Stimulated activated CD4-positive, alpha-beta T cell treated with anti-CD3 and anti-CD28 coated beads, Interleukin-15, amount 100 ng/mL, for 1 hour (primary cell): ENCODE measurements at regions not wholly inside any gene's neighbourhood (a gene's known extent, or its start where the extent isn't known, plus 50 kb on each side); places are given as distances from the start of the nearest gene placed in this dataset.
"Not testable (repeated sequence)": the region's sequence is repeated elsewhere in the genome, so short reads cannot be mapped to it uniquely, and the experiment has no call there.

ENCODE experiments used
- DNase-seq, 2 donors: peaks; one replicate each; pipeline ENCODE4 v3.0.0-alpha.2; 2020; ENCODE audit warnings: low read depth in 1 of 2, low spot score in 1 of 2

- not testable (repeated sequence) for DNase-seq
Measured at GRCh38 chr4:17436047-17436749, 75.7 kb downstream of the QDPR start.

DNA sequence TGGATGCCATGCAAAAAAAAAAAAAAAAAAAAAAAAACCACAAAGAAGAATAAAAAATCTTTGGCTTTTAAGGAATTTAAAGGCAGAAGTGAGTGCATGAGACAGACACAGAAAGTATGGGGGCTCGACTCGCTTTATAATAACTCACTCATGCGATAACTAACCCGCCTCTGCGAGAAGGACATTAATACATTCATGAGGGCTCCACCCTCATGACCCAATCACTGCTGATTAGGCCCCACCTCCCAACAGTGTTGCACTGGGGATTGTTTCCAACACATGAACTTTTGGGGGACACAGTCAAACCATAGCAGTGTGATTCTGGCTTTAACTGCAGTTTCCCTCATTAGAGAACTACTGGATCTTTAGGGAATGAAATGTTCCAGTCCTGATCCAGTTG, 78.1 kb downstream of the QDPR start:
- DNase-seq: no peak

DNA sequence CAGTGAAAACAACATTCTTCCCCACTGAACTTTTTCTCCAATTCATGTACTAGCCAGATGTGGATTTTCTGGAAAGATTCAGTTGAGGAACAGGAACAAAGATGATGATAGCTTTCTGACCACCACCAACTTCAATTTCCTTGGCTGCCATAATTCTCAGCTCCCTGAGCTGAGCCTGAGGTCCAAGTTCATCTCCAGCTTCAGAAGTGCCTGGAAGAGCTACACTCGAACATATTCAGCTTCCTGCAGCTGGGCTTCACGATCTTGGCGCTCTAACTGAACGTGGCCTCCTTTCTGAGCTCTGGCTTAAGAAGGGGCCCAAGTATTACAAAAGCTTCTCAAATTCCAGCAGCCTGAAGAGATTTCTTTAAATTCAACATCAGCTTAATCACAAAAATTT, 83.9 kb downstream of the QDPR start:
- no peak for DNase-seq

GRCh38 chr4:17426222-17426621, 85.7 kb downstream of the QDPR start:
- DNase-seq: no peak

- DNase-seq: no peak
Measured at GRCh38 chr4:17418010-17418409, 93.9 kb downstream of the QDPR start.

- no peak for DNase-seq
Measured at GRCh38 chr4:17414392-17414791, 97.5 kb downstream of the QDPR start.

- no peak for DNase-seq
Measured at GRCh38 chr4:17400686-17401085, 111.2 kb downstream of the QDPR start.

DNA sequence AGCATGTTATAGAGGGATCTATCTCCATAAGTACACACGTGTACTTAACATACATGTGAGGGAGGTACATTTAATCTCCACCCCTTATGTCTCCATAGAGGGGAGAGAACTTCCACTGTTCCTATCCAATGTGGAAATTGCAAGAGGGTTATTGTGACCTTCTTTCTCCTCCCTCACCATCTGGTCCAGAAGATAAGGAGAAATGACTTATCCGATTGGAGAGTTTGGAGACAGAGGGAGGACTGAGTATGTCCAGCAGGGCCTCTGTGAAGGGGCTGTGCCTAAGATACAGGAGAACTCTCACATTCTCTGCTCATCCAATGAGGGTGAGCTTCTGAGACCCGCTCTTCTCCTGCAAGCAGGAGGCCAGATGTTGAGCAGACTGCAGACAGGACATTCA, 113.1 kb downstream of the QDPR start:
- no peak for DNase-seq

DNA sequence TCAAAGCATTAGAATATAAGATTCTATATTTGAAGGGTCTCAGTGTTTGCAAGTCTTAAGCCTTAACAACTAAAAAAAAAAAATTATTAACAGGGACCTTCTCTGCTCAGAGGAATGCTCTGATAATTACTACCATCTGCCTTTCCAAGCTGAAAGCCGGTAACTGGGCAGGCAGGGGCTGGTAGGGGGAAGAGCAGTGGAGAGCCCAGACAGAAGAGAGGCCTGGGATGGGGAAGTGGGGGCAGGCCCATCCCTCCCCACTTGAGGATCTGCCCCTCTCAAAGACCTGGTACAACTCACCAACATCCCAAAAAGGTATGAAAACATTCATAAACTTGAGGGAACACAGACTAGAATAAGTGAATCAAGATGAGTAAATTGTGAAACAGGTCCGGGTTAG, 113.9 kb downstream of the QDPR start:
- DNase-seq: no peak

GRCh38 chr4:17397611-17398010, 114.3 kb downstream of the QDPR start:
- DNase-seq: no peak

DNA sequence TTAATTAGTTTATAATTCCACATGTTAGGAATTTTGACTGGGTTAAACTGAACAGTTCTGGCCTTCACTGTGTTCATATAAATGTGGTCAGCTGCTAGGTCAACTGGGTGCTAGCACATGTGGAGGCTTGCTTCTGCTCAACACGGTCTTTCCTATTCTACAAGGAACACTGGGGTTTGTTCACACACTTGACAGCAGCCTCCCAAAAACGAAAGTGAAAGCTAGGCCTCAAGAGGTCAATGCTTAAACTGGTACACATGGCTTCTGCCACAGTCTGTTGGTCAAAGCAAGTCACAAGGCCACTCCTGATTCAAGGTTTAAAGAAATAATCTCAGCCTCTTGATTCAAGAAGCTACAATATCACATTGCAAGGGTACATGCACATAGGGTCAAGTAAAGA, 126.5 kb downstream of the QDPR start:
- no peak for DNase-seq

GRCh38 chr4:17380347-17380746, 131.5 kb downstream of the QDPR start:
- no peak for DNase-seq

DNA sequence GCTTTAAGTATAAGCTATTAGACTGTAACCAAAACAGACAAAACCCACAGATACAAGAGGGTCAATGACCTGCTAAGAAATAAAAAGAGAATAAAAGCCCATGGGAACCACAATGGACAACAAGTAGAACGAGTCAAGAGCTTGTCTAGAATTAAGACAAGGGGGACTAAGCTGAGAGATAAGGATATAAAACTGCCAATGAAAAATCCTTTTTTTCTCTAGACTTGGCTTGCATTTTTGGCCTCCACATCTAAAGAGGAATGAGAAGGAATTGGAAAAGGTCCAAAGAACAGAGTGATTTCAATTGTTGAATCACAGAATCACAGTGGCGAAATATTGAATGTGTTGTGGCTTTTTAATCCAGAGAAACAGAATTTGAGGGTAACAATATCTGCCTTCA, 135.7 kb downstream of the QDPR start:
- no peak for DNase-seq

GRCh38 chr4:17373666-17374065, 138.2 kb downstream of the QDPR start:
- DNase-seq: no peak

DNA sequence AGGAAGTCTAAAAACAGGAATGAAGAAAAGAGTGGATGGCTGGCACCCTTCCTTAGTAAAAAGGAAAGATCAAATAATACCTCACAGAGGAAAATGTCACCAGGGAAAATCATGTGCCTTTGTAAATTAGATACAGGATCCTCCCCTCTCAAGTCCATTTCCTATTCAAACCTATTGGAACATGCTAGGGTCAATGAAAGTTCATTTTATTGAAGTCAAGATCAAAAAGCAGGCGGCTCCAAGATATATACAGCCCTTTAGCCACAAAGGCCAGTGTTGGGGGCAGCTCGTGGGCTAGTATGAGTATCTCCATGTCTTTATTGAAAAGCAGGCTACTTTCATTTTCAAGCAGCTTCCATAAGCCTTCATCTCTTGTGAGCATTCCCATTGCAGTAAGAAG, 141.1 kb downstream of the QDPR start:
- no peak for DNase-seq

DNA sequence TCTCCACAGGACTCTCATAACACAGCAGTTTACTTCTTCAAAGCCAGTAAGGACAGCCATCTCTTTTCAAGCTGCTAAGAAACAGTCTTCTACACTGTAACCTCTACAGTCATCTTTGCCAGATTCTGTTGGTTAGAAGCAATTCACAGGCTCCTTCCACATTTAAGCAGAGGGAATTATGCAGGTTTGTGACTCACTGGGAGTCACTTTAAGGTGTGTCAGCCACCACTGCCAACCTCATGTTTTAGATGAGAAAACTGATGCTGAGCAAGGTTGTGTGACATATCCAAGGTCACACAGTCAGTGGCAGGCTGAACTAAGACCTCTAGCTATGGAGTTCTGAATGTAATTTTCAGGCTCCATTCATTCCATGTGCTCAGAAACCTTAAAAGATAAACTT, 143.5 kb downstream of the QDPR start:
- no peak for DNase-seq

DNA sequence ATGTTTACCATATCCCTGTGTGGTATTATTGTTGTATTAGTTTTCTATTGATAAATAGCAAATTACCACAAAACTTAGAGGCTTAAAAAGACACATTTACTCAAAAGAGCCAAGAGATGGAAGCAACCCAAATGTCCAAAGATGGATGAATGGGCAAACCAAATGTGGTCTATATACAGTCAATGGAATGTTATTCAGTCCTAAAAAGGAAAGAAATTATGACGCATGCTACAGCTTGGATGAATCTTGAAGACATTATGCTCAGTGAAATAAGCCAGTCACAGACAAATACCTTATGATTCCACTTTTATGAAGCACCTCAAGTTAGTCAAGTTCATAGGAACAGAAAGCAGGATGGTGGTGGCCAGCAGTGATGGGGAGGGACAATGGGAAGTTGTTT, 144.7 kb downstream of the QDPR start:
- no peak for DNase-seq

DNA sequence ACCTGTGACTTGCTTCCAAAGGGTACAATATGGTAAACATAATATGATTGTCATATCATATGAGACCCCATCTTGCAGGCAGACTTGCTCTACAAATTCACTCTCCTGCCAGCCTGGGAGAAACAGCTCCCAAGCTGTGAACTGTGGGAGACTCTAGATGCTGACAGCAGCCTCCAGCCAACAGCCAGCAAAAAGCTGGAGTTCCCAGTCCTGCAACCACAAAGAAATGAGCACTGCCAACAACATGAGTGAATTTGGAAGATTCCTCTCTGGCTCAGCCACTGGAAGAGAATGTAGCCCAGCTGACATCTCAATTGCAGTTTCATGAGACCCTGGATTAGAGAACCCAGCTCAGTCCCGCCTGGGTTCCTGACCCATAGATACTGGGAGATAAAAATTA, 145.4 kb downstream of the QDPR start:
- no peak for DNase-seq

DNA sequence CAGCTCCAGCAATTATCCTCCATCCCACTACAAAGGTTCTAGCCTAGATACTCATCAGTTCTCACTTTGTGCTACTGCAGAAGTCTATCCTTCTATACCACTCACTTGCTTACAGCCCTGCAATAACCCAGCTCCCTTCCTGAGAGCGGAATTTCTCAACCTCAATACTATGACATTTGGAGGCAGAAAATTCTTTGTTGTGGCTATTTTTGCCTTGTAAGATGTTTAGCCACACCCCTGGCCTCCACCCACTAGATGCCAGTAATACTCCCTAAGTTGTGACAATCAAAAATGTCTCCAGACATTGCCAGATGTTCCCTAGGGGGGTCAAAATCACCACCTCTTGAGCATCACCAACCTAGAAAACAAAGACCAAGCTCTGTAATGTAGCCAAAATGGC, 149.5 kb downstream of the QDPR start:
- DNase-seq: no peak

DNA sequence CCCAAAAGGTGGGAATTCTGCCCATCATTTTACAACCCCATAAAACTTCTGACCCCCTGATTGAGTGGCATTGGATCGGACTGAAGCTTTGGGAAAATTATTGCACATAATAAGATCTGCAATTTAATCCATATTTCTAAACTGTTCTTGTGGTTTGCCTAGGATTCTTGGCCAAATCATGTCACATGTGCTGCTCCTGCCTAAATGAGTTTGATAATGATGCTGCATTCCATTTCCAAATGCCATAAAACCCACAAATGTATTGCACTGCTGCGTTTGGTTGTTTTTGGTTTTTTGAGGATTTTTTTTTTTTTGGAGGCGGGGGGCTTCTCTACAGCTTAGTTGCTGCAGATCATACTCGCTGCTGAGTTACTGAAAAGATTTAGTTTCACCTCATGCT, 153.6 kb downstream of the QDPR start:
- DNase-seq: no peak

GRCh38 chr4:17356926-17357325, 155.0 kb downstream of the QDPR start:
- DNase-seq: no peak

- DNase-seq: no peak
Measured at GRCh38 chr4:17352357-17352756, 159.5 kb downstream of the QDPR start.

DNA sequence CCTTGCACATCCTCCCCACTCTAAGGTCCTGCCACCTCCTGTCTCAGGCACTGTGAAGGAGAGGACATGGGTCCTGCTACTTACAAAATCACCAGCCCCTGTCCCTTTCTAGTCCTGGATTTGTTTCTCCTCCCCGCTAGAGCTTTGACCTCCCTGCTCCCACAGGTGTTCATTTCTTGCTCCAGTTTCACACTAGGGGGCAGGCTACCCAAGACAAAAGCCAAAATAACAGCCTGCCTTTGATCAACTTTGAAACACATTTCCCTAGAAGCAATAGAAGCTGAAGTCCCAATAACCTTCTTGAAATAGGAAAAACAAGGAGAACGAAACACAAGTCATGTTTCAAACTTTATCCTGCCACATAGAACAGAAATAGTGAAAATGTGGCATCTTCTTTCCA, 164.4 kb downstream of the QDPR start:
- no peak for DNase-seq

DNA sequence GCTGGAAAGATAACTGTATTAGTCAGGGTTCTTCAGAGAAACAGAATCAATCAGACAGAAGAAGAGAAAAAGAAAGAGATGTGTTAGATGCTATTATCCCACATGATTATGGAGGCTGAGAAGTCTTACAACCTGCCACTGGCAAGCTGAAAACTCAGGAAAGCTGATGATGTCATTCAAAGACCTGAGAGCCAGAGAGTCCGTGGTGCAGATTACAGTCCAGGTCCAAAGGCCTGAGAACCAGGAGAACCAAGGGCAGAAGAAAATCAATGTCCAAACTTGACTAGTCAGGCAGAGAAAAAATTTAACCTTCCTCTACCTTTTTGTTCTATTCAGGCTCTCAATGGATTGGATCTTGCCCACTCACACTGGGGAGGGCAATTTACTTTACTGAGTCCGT, 172.5 kb downstream of the QDPR start:
- DNase-seq: no peak
